Esophagus mucosa (tissue), 1 donor: ENCODE measurements at regions not wholly inside any gene's neighbourhood (a gene's known extent, or its start where the extent isn't known, plus 50 kb on each side); places are given as distances from the start of the nearest gene placed in this dataset.

Source experiments
- ATAC-seq: fragments of 200-7000 bp; cut with Tn5 transposase; one replicate; pipeline ENCODE4 v1.9.1; 2020
- donor health status: DM: yes; HTN: yes; CAD: no.

GRCh38 chr11:88448131-88448670, 110.7 kb upstream of the CTSC start:
- no peak for ATAC-seq

- no peak for ATAC-seq
Measured at GRCh38 chr11:88447281-88447680, 109.7 kb upstream of the CTSC start.

GRCh38 chr11:88439356-88439755, 101.8 kb upstream of the CTSC start:
- peak; percentile 62 for ATAC-seq

- ATAC-seq: no peak
Measured at GRCh38 chr11:88438721-88439120, 101.2 kb upstream of the CTSC start.

GRCh38 chr11:88435415-88435814, 97.9 kb upstream of the CTSC start:
- ATAC-seq: no peak

GRCh38 chr11:88434333-88434976, 96.9 kb upstream of the CTSC start:
- peak; percentile 56 for ATAC-seq

- ATAC-seq: peak; percentile 52
Measured at GRCh38 chr11:88433536-88434230, 96.1 kb upstream of the CTSC start.

- peak; percentile 97 for ATAC-seq
Measured at GRCh38 chr11:88431675-88432341, 94.3 kb upstream of the CTSC start.

GRCh38 chr11:88428959-88429358, 91.4 kb upstream of the CTSC start:
- no peak for ATAC-seq

GRCh38 chr11:88427719-88428118, 90.2 kb upstream of the CTSC start:
- ATAC-seq: no peak

GRCh38 chr11:88424881-88425280, 87.3 kb upstream of the CTSC start:
- no peak for ATAC-seq

GRCh38 chr11:88421530-88421929, 84.0 kb upstream of the CTSC start:
- peak; percentile 50 for ATAC-seq

- peak; percentile 69 for ATAC-seq
Measured at GRCh38 chr11:88420165-88420791, 82.7 kb upstream of the CTSC start.

GRCh38 chr11:88418508-88418907, 81.0 kb upstream of the CTSC start:
- peak; percentile 60 for ATAC-seq

- ATAC-seq: no peak
Measured at GRCh38 chr11:88415495-88415894, 78.0 kb upstream of the CTSC start.

GRCh38 chr11:88414981-88415413, 77.5 kb upstream of the CTSC start:
- no peak for ATAC-seq

GRCh38 chr11:88414385-88414861, 76.9 kb upstream of the CTSC start:
- ATAC-seq: no peak

GRCh38 chr11:88411265-88411664, 73.7 kb upstream of the CTSC start:
- ATAC-seq: peak; percentile 89

GRCh38 chr11:88410656-88411055, 73.1 kb upstream of the CTSC start:
- peak; percentile 80 for ATAC-seq

- peak; percentile 50 for ATAC-seq
Measured at GRCh38 chr11:88410056-88410455, 72.5 kb upstream of the CTSC start.

- no peak for ATAC-seq
Measured at GRCh38 chr11:88406876-88407275, 69.3 kb upstream of the CTSC start.

- no peak for ATAC-seq
Measured at GRCh38 chr11:88405853-88406252, 68.3 kb upstream of the CTSC start.
